GM12878 (cell line): ENCODE measurements at regions not wholly inside any gene's neighbourhood (a gene's known extent, or its start where the extent isn't known, plus 50 kb on each side); places are given as distances from the start of the nearest gene placed in this dataset.

Experiments
- ATAC-seq: fragments of 200-7000 bp; cut with Tn5 transposase; 3 replicates; pipeline ENCODE4 v1.9.1; 2020; ENCODE audit warnings: mild to moderate bottlenecking, moderate library complexity
- BruUV-seq: library from RNA; stranded (reverse); fragments of 400-500 nt; replicated peaks from 2 replicates; lab custom pipeline; 2021; lab: Mats Ljungman, UMichigan
- CTCF ChIA-PET: fragments of 300-600 bp; sonication (Branson Sonifier 250); formaldehyde crosslinking; extraction: SDS; loops from one replicate; lab custom pipeline; 2021; ENCODE audit warnings: inconsistent platforms; lab: Yijun Ruan, JAX
- POLR2A ChIA-PET: fragments of 350-600 bp; formaldehyde crosslinking; extraction: SDS; loops from one replicate; lab custom pipeline; 2021; ENCODE audit warnings: inconsistent platforms; lab: Charles Lee
- RAD21 ChIA-PET: fragments of 300-600 bp; sonication (Branson Sonifier 250); formaldehyde crosslinking; loops from one replicate; lab custom pipeline; 2023; ENCODE audit warnings: antibody characterized with exemption; ENCODE audit not compliant: unreplicated experiment; lab: Charles Lee
- SMC1A ChIA-PET: fragments of 300-600 bp; sonication (Branson Sonifier 250); formaldehyde crosslinking; loops from one replicate; lab custom pipeline; 2023; ENCODE audit not compliant: unreplicated experiment, uncharacterized antibody; lab: Charles Lee
- DNase-seq: peaks from one replicate; pipeline ENCODE4 v3.0.0-alpha.2; 2011; ENCODE audit warnings: low read depth, low spot score
- FAIRE-seq: peaks from 3 replicates; lab custom pipeline; 2011; peaks lifted over from hg19 to GRCh38; lab: Jason Lieb, UNC
- H2AFZ ChIP-seq: 2 replicates; pipeline ENCODE4 v1.6.0; 2011; ENCODE audit warnings: low read depth, low read length, control low read depth; ENCODE audit not compliant: control insufficient read depth
- H3K27ac ChIP-seq: 2 replicates; pipeline ENCODE4 v1.5.1; 2011; ENCODE audit warnings: control low read depth; ENCODE audit not compliant: control insufficient read depth, insufficient read depth
- H3K27me3 ChIP-seq, 2 experiments: replicated peaks in 1 of 2; 2 replicates each; pipeline versions ENCODE4 v1.6.0 to v1.6.1; 2011; ENCODE audit warnings: low read length in 1 of 2; ENCODE audit not compliant: control insufficient read depth in 2 of 2, insufficient read depth in 2 of 2
- H3K36me3 ChIP-seq, 2 experiments: 2 replicates each; pipeline ENCODE4 v1.5.1; 2011; ENCODE audit warnings: low read length in 1 of 2; ENCODE audit not compliant: control insufficient read depth in 2 of 2, insufficient read depth in 2 of 2
- H3K4me1 ChIP-seq: 2 replicates; pipeline ENCODE4 v1.6.1; 2011; ENCODE audit warnings: mild to moderate bottlenecking, low read length, moderate library complexity, mixed read lengths; ENCODE audit not compliant: control insufficient read depth, insufficient read depth
- H3K4me2 ChIP-seq: 2 replicates; pipeline ENCODE4 v1.6.0; 2011; ENCODE audit warnings: control low read depth; ENCODE audit not compliant: control insufficient read depth, insufficient read depth
- H3K4me3 ChIP-seq: fragments of 200-600 bp; sonication (generic); 2 replicates; pipeline ENCODE4 v1.5.1; 2016
- H3K79me2 ChIP-seq: 2 replicates; pipeline ENCODE4 v1.6.0; 2011; ENCODE audit warnings: low read length; ENCODE audit not compliant: control insufficient read depth, insufficient read depth
- H3K9ac ChIP-seq: 2 replicates; pipeline ENCODE4 v1.8.0; 2011; ENCODE audit warnings: low read length, control low read depth, mixed read lengths; ENCODE audit not compliant: control insufficient read depth, insufficient read depth
- H3K9me3 ChIP-seq: replicated peaks from 3 replicates; pipeline ENCODE4 v1.5.1; 2011; ENCODE audit warnings: mild to moderate bottlenecking, low read length; ENCODE audit not compliant: control insufficient read depth, insufficient read depth
- H4K20me1 ChIP-seq: 2 replicates; pipeline ENCODE4 v1.6.0; 2011; ENCODE audit not compliant: control insufficient read depth, insufficient read depth
- CEBPB ChIP-seq, 2 experiments: fragments of 150-350 bp in 1 of 2; IDR thresholded peaks; 2 replicates each; pipeline ENCODE4 v1.6.1; 2012 to 2014; ENCODE audit warnings: low read depth in 2 of 2, low read length in 2 of 2, borderline replicate concordance in 1 of 2, inconsistent platforms in 1 of 2
- CHD1 ChIP-seq: IDR thresholded peaks from 2 replicates; pipeline ENCODE4 v1.6.1; 2012; ENCODE audit warnings: low read depth, low read length, improper control_type of control experiment
- E4F1 ChIP-seq: fragments of 450-650 bp; IDR thresholded peaks from 2 replicates; pipeline ENCODE4 v1.6.1; 2018; ENCODE audit warnings: borderline replicate concordance, mild to moderate bottlenecking; ENCODE audit not compliant: partially characterized antibody
- EZH2 ChIP-seq: IDR thresholded peaks from 2 replicates; pipeline ENCODE4 v1.6.1; 2012; ENCODE audit warnings: low read depth, mild to moderate bottlenecking, control low read depth, inconsistent platforms, low read length, borderline replicate concordance; ENCODE audit not compliant: control insufficient read depth
- HDGF ChIP-seq: fragments of 450-650 bp; IDR thresholded peaks from 2 replicates; pipeline ENCODE4 v1.6.1; 2016; ENCODE audit warnings: antibody characterized with exemption
- KDM1A ChIP-seq: fragments of 200-600 bp; sonication (generic); IDR thresholded peaks from 2 replicates; pipeline ENCODE4 v1.6.1; 2016; ENCODE audit warnings: borderline replicate concordance
- KLF5 ChIP-seq: fragments of 450-650 bp; IDR thresholded peaks from 2 replicates; pipeline ENCODE4 v1.6.1; 2014; ENCODE audit warnings: mild to moderate bottlenecking; ENCODE audit not compliant: partially characterized antibody
- MAX ChIP-seq: IDR thresholded peaks from 2 replicates; pipeline ENCODE4 v1.6.1; 2012; ENCODE audit warnings: low read depth, low read length, improper control_type of control experiment
- MEF2A ChIP-seq: IDR thresholded peaks from 2 replicates; pipeline ENCODE4 v1.6.1; 2011; ENCODE audit warnings: low read depth, mild to moderate bottlenecking, low read length, moderate library complexity; ENCODE audit not compliant: insufficient read depth
- MXI1 ChIP-seq: fragments of 150-350 bp; IDR thresholded peaks from 2 replicates; pipeline ENCODE4 v1.6.1; 2011; ENCODE audit warnings: low read depth, mild to moderate bottlenecking, inconsistent platforms, low read length, improper control_type of control experiment
- NFYB ChIP-seq: IDR thresholded peaks from 2 replicates; pipeline ENCODE4 v1.6.1; 2011; ENCODE audit warnings: low read depth, mild to moderate bottlenecking, low read length, improper control_type of control experiment, moderate library complexity; ENCODE audit not compliant: insufficient read depth
- NR2C1 ChIP-seq: fragments of 450-650 bp; IDR thresholded peaks from 2 replicates; pipeline ENCODE4 v1.6.1; 2017; ENCODE audit warnings: antibody characterized with exemption, mild to moderate bottlenecking, moderate library complexity
- PKNOX1 ChIP-seq: fragments of 450-650 bp; IDR thresholded peaks from 2 replicates; pipeline ENCODE4 v1.6.1; 2016; ENCODE audit warnings: mild to moderate bottlenecking
- POLR2AphosphoS5 ChIP-seq: IDR thresholded peaks from 2 replicates; pipeline ENCODE4 v1.6.1; 2011; ENCODE audit warnings: mild to moderate bottlenecking, low read length, inconsistent platforms
- POU2F2 ChIP-seq: IDR thresholded peaks from 3 replicates; pipeline ENCODE4 v1.6.1; 2011; ENCODE audit warnings: low read depth, mild to moderate bottlenecking, low read length, borderline replicate concordance
- RAD51 ChIP-seq: fragments of 450-650 bp; IDR thresholded peaks from 2 replicates; pipeline ENCODE4 v1.6.1; 2016; ENCODE audit warnings: moderate library complexity, mild to moderate bottlenecking, inconsistent platforms
- SUPT20H ChIP-seq: IDR thresholded peaks from 2 replicates; pipeline ENCODE4 v1.6.1; 2011; ENCODE audit warnings: low read depth, mild to moderate bottlenecking, low read length, moderate library complexity, borderline replicate concordance; ENCODE audit not compliant: control insufficient read depth
- ZBED1 ChIP-seq: IDR thresholded peaks from 2 replicates; pipeline ENCODE4 v1.6.1; 2016; ENCODE audit warnings: borderline replicate concordance
- ZBTB33 ChIP-seq: fragments of 450-650 bp; IDR thresholded peaks from 2 replicates; pipeline ENCODE4 v1.6.1; 2017; ENCODE audit warnings: mild to moderate bottlenecking
- ZNF24 ChIP-seq: fragments of 450-650 bp; IDR thresholded peaks from 2 replicates; pipeline ENCODE4 v1.6.1; 2017; ENCODE audit warnings: antibody characterized with exemption, mild to moderate bottlenecking
- ZNF274 ChIP-seq: IDR thresholded peaks from one replicate; pipeline ENCODE4 v1.8.0; 2011; ENCODE audit not compliant: insufficient read length, insufficient read depth
- WGBS: methylation state at CpG from one replicate; pipeline ENCODE4 v1.1.6; 2016; ENCODE audit warnings: low lambda C conversion rate; ENCODE audit not compliant: insufficient replicate concordance, insufficient coverage; ENCODE audit errors: missing lambda C conversion rate; 5-methylcytosine and 5-hydroxymethylcytosine counted together
- in situ Hi-C: fragments of 300-500 bp; cut with MboI; formaldehyde crosslinking; loops from 9 replicates; pipeline ENCODE4 v1.14.3; 2018; ENCODE audit warnings: mixed read lengths
- intact Hi-C: fragments of 100-400 bp; cut with micrococcal nuclease; formaldehyde crosslinking; loops from one replicate; pipeline ENCODE4 v1.14.2; 2022; ENCODE audit not compliant: unreplicated experiment

GRCh38 chr6:170475118-170475517, 78.0 kb downstream of the PSMB1 start:
- peak; percentile 80 for ATAC-seq
- in situ Hi-C loops = no loop called here
- Histone ChIP-seq H4K20me1 (no peaks in the 10 kb centered on the region), H3K4me3 (no peak overlapping the region), H3K36me3 (no peaks in the 10 kb centered on the region), H3K27me3 (no peaks in the 10 kb centered on the region; a peak in 1 of 4 replicates), H3K9ac (no peak overlapping the region), H3K27ac (no peak overlapping the region), H3K9me3 (no peaks in the 10 kb centered on the region), H3K4me1 (no peaks in the 10 kb centered on the region), H3K79me2 (no peaks in the 10 kb centered on the region), H2AFZ (no peak overlapping the region), H3K4me2 (no peak overlapping the region)
- no peak for FAIRE-seq
- intact Hi-C loops = no loop called here
- peak; percentile 39 for DNase-seq
- SMC1A ChIA-PET = interaction anchor here (0.9 to 2.9 kb wide), 6 partner anchors 10 to 42 kb away, joined by 3 to 18 read pairs (median 8); no protein-coding TSS in a partner anchor
- POLR2A ChIA-PET = interaction anchor here (1.3 to 4.0 kb wide), 2 partner anchors 11 to 13 kb away, joined by 3 to 20 read pairs; no protein-coding TSS in a partner anchor
- WGBS = 14% methylated on average over 3 of the region's 3 CpGs
- no TSS peak for BruUV-seq
- RAD21 ChIA-PET = interaction anchor here (0.9 to 2.9 kb wide), 5 partner anchors 10 to 41 kb away, joined by 4 to 30 read pairs (median 8); no protein-coding TSS in a partner anchor
- CTCF ChIA-PET = interaction anchor here (0.7 to 4.6 kb wide), 5 partner anchors 10 to 684 kb away, joined by 3 to 37 read pairs (median 4); no protein-coding TSS in a partner anchor
- no peak for TF ChIP-seq MAX
- TF ChIP-seq NFYB = no peak
- no peak for TF ChIP-seq CHD1
- TF ChIP-seq SUPT20H = no peak
- no peak for TF ChIP-seq POU2F2
- no peak for TF ChIP-seq POLR2AphosphoS5
- TF ChIP-seq KDM1A = no peak
- no peak for TF ChIP-seq PKNOX1
- TF ChIP-seq HDGF = no peak
- no peak for TF ChIP-seq NR2C1
- no peak for TF ChIP-seq KLF5
- TF ChIP-seq E4F1 = no peak
- no peak for TF ChIP-seq ZBTB33
- no peak for TF ChIP-seq MXI1
- no peak for TF ChIP-seq ZNF24
- no peak for TF ChIP-seq EZH2
- TF ChIP-seq ZBED1 = no peak
- no peak for TF ChIP-seq RAD51
- no peak for TF ChIP-seq CEBPB (IDR thresholded peaks at IDR 0.05; ENCODE audit: borderline replicate concordance in 1 of 2, low read depth in 2 of 2, low read length in 2 of 2)
- TF ChIP-seq ZNF274 = no peak
- TF ChIP-seq MEF2A = no peak
